SK-MEL-5 (cell line): ENCODE measurements at regions not wholly inside any gene's neighbourhood (a gene's known extent, or its start where the extent isn't known, plus 50 kb on each side); places are given as distances from the start of the nearest gene placed in this dataset.

Experiments used
- DNase-seq: peaks from one replicate; pipeline ENCODE4 v3.0.0-alpha.2; 2016; ENCODE audit warnings: low read depth, low spot score
- in situ Hi-C: cut with HindIII; loops from 2 replicates; pipeline ENCODE4 v1.10.0; 2016; ENCODE audit warnings: low sequenced_read_pairs, high pct_unique_total_duplicates, low pct_unique_long_range_greater_than_20kb

DNA sequence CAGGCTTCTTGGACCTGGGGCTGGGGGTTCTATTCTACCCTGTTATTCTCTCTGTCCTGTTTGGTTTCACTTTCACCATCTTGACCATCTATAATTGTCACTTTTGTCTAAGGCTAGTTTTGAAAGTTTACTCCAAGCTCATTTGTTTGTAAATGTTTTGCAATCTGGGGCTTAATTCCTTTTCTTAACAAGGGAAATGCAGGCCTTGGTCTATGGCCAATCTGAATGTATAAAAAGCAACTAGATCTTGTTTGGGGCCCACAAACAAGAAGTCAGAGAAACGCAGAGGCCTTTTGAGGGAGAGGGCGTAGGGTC, 86.3 kb upstream of the PREP start:
- in situ Hi-C loops: no loop called here
- DNase-seq: no peak

- in situ Hi-C loops: no loop called here
- no peak for DNase-seq
Measured at GRCh38 chr6:105488516-105489215, 85.8 kb upstream of the PREP start.

DNA sequence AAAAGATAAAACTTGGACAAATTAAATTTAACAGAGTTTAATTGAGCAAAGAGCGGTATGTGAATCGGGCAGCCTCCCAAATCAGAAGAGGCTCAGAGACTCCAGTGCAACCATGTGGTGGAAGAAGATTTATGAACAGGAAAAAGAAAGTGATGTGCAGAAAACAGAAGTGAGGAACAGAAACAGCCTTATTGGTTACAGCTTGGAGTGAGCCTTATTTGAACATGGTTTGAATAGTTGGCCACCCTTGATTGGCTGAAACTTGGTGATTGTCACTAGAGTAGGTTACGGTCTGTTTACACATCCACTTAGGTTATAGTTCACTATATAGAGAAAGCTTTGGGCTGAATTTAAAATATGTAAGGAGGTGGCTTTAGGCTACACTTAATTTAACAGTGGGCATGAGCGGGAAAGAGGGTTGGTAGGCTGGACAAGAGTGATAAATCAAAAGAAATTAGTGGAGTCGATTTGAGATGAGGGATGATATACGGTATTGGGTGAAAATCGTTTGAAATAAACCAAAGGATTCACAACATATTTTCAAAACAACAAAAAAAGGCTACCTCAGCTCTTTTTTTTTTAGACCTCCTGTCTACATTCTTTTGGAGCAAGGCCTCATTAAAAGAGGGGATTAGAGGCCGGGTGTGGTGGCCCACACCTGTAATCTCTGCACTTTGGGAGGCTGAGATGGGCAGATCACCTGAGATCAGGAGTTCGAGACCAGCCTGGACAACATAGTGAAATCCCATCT, 84.3 kb upstream of the PREP start:
- no peak for DNase-seq
- in situ Hi-C loops: no loop called here

- DNase-seq: no peak
- in situ Hi-C loops: no loop called here
Measured at GRCh38 chr6:105485456-105485855, 82.6 kb upstream of the PREP start.

DNA sequence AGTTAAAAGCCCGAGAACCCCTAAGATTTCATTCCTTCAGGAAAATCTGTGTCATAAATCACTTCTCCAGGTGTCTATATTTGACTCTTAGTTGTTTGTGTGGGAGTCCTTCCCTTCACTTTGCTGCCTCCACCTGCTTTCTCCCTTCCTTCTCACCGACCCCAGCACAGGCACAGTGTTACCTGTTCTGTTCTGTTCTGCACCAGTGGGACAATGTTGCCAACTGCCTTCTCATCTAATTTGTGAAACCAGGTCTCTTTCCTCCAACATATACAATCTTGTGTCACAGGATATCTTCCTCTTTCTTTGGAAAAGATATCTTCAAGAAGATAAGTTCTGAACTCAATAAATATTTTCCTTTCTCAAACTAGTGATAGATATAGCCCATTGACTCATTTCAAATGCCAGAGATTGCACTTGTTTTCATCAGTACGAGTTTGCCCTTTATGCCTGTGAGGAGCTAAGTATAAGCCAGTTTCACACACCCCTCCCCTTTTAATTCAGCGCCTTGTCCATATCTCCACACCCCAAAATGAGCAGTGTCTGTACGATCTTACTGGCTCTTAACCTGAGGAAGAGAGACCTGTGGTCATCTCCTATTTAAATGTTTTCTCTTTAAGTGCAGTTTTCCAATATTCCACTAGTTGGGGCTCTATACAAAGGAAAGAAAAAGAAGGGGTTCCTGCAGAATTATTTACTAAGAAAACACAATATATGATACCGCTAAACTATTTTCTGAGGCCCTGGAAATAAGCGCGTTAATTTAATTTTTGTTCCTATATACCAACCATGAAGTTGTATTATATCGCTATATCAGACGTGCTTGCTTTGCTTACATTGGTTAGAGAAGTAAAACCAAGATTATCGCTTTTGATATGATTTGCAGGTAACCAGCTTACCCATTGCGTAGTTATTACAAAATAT, 81.6 kb upstream of the PREP start:
- DNase-seq: peak; percentile 65
- in situ Hi-C loops: no loop called here

- in situ Hi-C loops: no loop called here
- no peak for DNase-seq
Measured at GRCh38 chr6:105483492-105483891, 80.6 kb upstream of the PREP start.

DNA sequence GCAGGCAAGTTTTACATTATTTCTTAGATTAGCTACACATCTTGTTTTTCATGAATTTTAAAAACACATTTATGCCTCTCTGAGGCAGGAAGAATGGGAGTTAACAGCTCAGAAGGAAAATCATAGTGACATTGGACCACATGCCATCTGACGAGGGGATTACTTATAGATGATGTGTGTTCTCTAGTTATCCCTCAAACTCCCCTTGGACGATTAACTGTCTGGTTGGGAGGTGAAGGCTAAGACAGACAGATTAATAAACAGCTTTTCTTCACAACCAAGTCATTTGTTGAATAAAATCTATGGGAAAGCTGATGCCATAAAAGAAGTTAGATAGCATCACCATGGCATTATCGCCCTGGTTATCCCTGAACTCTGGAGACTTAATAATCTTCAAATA, 80.0 kb upstream of the PREP start:
- no peak for DNase-seq
- in situ Hi-C loops: no loop called here

DNA sequence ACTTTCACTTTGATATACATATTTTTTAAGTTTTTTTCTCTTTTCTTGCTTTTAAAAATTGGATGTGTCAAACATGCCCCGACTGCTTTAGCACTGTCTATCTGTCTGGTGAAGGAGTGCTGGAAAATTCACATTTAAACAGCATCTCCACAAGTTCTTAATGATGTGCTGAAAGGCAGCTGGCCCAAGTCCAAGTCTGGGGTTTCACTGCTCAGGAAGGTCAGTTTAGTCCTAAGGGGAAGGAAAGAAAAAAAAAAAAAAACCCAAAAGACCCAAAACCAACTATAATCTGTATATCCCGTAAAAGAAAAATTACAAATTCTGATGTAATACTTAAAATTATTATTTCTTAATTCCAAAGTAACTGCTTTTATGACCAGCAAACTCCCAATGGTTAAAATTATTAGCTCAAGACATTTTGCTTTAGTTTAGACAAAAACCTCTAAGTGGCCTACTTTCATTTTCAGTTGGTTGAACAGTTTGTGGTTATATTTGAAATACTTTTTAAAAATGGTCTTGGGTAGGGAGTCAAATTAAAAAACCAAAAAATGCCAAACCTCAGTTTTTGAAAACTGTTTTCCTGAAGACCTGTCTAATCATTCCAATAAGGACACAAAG, 79.5 kb upstream of the PREP start:
- in situ Hi-C loops: no loop called here
- DNase-seq: no peak

- in situ Hi-C loops: no loop called here
- no peak for DNase-seq
Measured at GRCh38 chr6:105476978-105477377, 74.1 kb upstream of the PREP start.

DNA sequence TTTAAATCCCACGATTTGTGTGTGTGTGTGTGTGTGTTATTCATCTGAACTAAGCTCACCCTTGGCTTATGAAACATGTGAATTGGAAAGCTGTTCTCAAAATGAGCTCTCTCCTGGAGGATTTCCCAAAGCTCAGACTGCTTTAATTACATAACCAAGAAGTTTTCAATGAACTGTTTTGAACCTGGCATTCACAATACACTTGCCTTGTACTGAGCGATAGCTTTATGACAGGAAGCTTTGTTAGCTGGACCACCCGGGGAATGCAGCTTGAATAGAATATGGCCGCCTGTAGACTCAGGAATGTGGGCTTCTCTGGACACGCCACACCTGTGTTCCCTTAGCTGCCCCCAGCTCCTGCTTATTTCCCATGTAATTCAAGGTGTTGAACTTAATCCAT, 71.4 kb upstream of the PREP start:
- DNase-seq: peak; percentile 50
- in situ Hi-C loops: no loop called here

- DNase-seq: no peak
- in situ Hi-C loops: no loop called here
Measured at GRCh38 chr6:105469946-105470345, 67.1 kb upstream of the PREP start.

DNA sequence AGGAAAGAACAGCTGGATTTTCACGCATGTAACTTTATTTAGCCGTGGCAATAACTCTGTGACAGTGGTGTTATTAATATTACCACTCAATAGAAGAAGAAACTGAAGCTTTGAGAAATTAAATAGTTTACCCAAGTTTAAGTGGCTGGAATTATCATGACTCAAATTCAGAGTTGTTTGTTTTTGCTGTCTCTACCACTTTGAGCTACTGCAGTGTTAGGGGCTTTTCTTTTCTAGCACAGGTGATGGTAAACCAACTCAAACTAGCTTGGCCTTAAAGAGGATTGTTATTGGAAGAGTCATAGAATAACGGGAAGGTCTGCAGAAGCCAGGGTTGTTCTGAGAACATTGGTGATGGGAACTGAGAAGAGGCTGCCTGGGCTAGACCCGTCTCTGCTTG, 66.0 kb upstream of the PREP start:
- no peak for DNase-seq
- in situ Hi-C loops: no loop called here

DNA sequence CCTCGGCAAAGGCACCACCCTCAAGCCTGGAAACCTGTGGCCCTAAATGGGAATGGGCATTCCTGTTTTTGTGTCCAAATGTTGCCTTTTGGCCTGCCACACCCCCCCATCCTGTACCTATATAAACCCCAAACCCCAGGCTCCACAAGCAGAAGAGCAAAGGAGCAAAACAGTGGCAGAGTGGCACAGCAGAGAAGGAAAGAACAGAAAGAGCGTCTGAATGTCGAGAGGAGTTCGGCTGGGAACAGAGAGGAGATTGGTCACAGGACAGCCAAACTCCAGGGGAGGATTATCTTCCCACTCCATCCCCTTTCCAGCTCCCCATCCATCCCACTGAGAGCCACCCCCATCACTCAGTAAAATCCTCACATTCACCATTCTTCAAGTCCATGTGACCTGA, 58.0 kb upstream of the PREP start:
- DNase-seq: no peak
- in situ Hi-C loops: no loop called here

DNA sequence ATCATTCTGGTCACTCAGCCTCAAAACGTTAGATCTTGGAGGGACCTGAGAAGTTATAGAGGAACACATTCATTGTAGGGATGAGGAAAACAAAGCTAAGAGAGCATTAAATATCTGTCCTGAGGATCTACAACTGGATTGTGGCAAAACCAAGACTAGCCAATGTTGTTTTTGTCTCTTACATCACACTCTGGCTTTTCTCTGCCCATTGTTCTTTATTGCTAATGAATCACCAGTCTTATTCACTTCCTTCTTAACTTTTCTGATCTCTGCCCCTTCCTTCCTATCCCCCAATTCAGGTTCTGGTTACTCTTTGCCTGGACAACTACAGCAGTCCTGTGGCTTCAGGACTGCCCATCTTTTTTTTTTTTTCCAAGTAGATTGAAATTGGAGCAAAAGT, 57.0 kb upstream of the PREP start:
- in situ Hi-C loops: no loop called here
- no peak for DNase-seq

GRCh38 chr6:105459049-105459448, 56.2 kb upstream of the PREP start:
- in situ Hi-C loops: no loop called here
- DNase-seq: no peak

- no peak for DNase-seq
- in situ Hi-C loops: no loop called here
Measured at GRCh38 chr6:105458551-105458950, 55.7 kb upstream of the PREP start.

DNA sequence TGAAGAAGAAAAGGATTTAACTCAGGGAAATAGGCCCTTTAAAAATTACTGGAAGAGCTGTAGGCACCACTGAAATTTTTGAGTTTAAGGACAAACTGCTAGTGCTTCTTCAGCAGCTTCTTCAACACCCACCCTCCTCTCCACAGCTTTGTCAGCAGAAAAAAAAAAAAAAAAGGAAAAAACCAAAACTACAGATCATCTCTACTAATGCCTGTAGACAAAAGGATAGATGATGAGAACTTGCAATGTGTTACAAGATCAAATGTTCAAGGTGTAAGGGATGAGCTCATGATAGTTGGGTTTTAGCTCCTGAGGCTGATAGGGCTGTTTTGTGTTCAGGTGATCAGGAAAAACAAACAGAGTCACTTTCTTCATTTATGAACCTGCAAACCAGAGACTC, 55.2 kb upstream of the PREP start:
- no peak for DNase-seq
- in situ Hi-C loops: no loop called here

GRCh38 chr6:105453968-105454367, 51.1 kb upstream of the PREP start:
- DNase-seq: peak; percentile 48
- in situ Hi-C loops: no loop called here
